GM23338 (cell line): ENCODE measurements at regions not wholly inside any gene's neighbourhood (a gene's known extent, or its start where the extent isn't known, plus 50 kb on each side); places are given as distances from the start of the nearest gene placed in this dataset.

Source experiments
- ATAC-seq: fragments of 200-7000 bp; cut with Tn5 transposase; 3 replicates; pipeline ENCODE4 v1.9.1; 2020
- DNase-seq: peaks from one replicate; pipeline ENCODE4 v3.0.0-alpha.2; 2015; ENCODE audit warnings: low spot score
- H2AFZ ChIP-seq: fragments of 200-600 bp; sonication (generic); 2 replicates; pipeline ENCODE4 v1.8.0; 2016; ENCODE audit warnings: antibody characterized with exemption, mild to moderate bottlenecking, moderate library complexity
- H3F3A ChIP-seq: fragments of 200-600 bp; sonication (generic); replicated peaks from 2 replicates; pipeline ENCODE4 v1.8.0; 2017; ENCODE audit warnings: antibody characterized with exemption, mixed run types, low read depth
- H3K27ac ChIP-seq: fragments of 200-600 bp; sonication (generic); 2 replicates; pipeline ENCODE4 v1.6.1; 2016; ENCODE audit warnings: low read depth
- H3K27me3 ChIP-seq: fragments of 200-600 bp; sonication (generic); 2 replicates; pipeline ENCODE4 v1.8.0; 2016; ENCODE audit warnings: mild to moderate bottlenecking, mixed run types, moderate library complexity; ENCODE audit not compliant: insufficient read depth
- H3K36me3 ChIP-seq: fragments of 200-600 bp; sonication (generic); 2 replicates; pipeline ENCODE4 v1.8.0; 2016; ENCODE audit warnings: mild to moderate bottlenecking; ENCODE audit not compliant: insufficient read depth
- H3K4me1 ChIP-seq: fragments of 200-600 bp; sonication (generic); 2 replicates; pipeline ENCODE4 v1.8.0; 2016; ENCODE audit warnings: mild to moderate bottlenecking, moderate library complexity; ENCODE audit not compliant: insufficient read depth
- H3K4me2 ChIP-seq: fragments of 200-600 bp; sonication (generic); 2 replicates; pipeline ENCODE4 v1.7.1; 2017; ENCODE audit warnings: mixed run types
- H3K4me3 ChIP-seq: fragments of 200-600 bp; sonication (generic); 2 replicates; pipeline ENCODE4 v1.6.1; 2016; ENCODE audit warnings: mixed run types
- H3K79me2 ChIP-seq: fragments of 200-600 bp; sonication (generic); replicated peaks from 2 replicates; pipeline ENCODE4 v1.8.0; 2017; ENCODE audit warnings: mild to moderate bottlenecking; ENCODE audit not compliant: insufficient read depth
- H3K9me2 ChIP-seq: fragments of 200-600 bp; sonication (generic); 2 replicates; pipeline ENCODE4 v1.8.0; 2017; ENCODE audit not compliant: insufficient read depth
- H4K20me1 ChIP-seq: fragments of 200-600 bp; sonication (generic); replicated peaks from 2 replicates; pipeline ENCODE4 v1.8.0; 2017; ENCODE audit warnings: mild to moderate bottlenecking; ENCODE audit not compliant: insufficient read depth
- H3K27ac Mint-ChIP-seq: 2 replicates; pipeline ENCODE4 v1.8.0; 2020; ENCODE audit warnings: inconsistent platforms, mild to moderate bottlenecking, moderate library complexity, mixed read lengths
- H3K27me3 Mint-ChIP-seq: 3 replicates; pipeline ENCODE4 v1.8.0; 2022; ENCODE audit warnings: low read depth, mild to moderate bottlenecking, moderate library complexity, mixed read lengths, inconsistent platforms; ENCODE audit not compliant: insufficient read depth, poor library complexity
- H3K36me3 Mint-ChIP-seq: 3 replicates; pipeline ENCODE4 v1.8.0; 2021; ENCODE audit warnings: low read depth, mild to moderate bottlenecking, inconsistent platforms, moderate library complexity, mixed read lengths
- H3K4me1 Mint-ChIP-seq: 3 replicates; pipeline ENCODE4 v1.8.0; 2020; ENCODE audit warnings: mild to moderate bottlenecking, inconsistent platforms, mixed read lengths
- H3K4me3 Mint-ChIP-seq: 3 replicates; pipeline ENCODE4 v1.8.0; 2021; ENCODE audit warnings: moderate library complexity, mild to moderate bottlenecking, inconsistent platforms, mixed read lengths
- H3K9me3 Mint-ChIP-seq: 3 replicates; pipeline ENCODE4 v1.8.0; 2020; ENCODE audit warnings: moderate library complexity, mild to moderate bottlenecking, inconsistent platforms, mixed read lengths
- CREB1 ChIP-seq: fragments of 250-450 bp; sonication (Bioruptor Pico); IDR thresholded peaks from 2 replicates; pipeline ENCODE4 v1.5.0; 2020; ENCODE audit warnings: low read depth, mild to moderate bottlenecking, moderate library complexity
- ETS1 ChIP-seq: IDR thresholded peaks from 2 replicates; pipeline ENCODE4 v1.6.1; 2016; ENCODE audit warnings: antibody characterized with exemption
- NANOG ChIP-seq: IDR thresholded peaks from 2 replicates; pipeline ENCODE4 v1.6.1; 2016; ENCODE audit warnings: antibody characterized with exemption, borderline replicate concordance
- POLR2AphosphoS5 ChIP-seq: IDR thresholded peaks from 2 replicates; pipeline ENCODE4 v1.6.1; 2016; ENCODE audit warnings: antibody characterized with exemption, low read depth
- STAT1 ChIP-seq: IDR thresholded peaks from one replicate; pipeline ENCODE4 v1.6.1; 2016; ENCODE audit warnings: antibody characterized with exemption; ENCODE audit not compliant: unreplicated experiment
- ZNF114 ChIP-seq: fragments of 250-450 bp; sonication (Bioruptor Pico); IDR thresholded peaks from 2 replicates; pipeline ENCODE4 v1.5.0; 2020; ENCODE audit warnings: mild to moderate bottlenecking, moderate library complexity
- ZNF331 ChIP-seq: fragments of 250-450 bp; sonication (Bioruptor Pico); IDR thresholded peaks from 2 replicates; pipeline ENCODE4 v1.5.0; 2020; ENCODE audit warnings: low read depth, mild to moderate bottlenecking, moderate library complexity
- ZNF462 ChIP-seq: fragments of 250-450 bp; sonication (Bioruptor Pico); IDR thresholded peaks from 2 replicates; pipeline ENCODE4 v1.5.0; 2020; ENCODE audit warnings: mild to moderate bottlenecking, moderate library complexity
- TF ChIP-seq, protein P1 (sequence below): IDR thresholded peaks from one replicate; pipeline ENCODE4 v1.6.1; 2018; ENCODE audit warnings: antibody characterized with exemption; ENCODE audit not compliant: unreplicated experiment

DNA sequence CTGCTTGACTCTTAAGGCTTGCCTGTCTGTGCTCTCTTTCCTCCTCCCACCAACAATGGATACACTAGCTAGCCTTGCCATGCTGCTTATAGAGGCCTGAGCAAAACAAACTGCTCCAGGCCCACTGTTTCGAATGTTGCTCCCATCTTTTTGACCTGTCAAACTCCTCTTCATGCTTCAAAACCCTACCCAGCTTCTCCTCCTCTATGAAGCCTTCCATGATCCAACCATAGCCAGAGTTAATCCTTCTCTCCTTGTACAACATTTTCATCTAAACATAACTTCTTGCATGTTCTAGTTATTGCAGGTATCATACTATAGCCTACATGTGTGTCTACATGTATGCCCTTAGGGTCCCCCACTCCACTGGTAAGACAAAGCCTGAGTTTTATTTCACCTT lies 426.7 kb upstream of the MGMT start (continued):
- TF ChIP-seq ZNF331 (CRISPR knock-in tag) (no peak), CREB1 (CRISPR knock-in tag) (no peak), POLR2AphosphoS5 (no peak)
- TF ChIP-seq, protein P1, sequence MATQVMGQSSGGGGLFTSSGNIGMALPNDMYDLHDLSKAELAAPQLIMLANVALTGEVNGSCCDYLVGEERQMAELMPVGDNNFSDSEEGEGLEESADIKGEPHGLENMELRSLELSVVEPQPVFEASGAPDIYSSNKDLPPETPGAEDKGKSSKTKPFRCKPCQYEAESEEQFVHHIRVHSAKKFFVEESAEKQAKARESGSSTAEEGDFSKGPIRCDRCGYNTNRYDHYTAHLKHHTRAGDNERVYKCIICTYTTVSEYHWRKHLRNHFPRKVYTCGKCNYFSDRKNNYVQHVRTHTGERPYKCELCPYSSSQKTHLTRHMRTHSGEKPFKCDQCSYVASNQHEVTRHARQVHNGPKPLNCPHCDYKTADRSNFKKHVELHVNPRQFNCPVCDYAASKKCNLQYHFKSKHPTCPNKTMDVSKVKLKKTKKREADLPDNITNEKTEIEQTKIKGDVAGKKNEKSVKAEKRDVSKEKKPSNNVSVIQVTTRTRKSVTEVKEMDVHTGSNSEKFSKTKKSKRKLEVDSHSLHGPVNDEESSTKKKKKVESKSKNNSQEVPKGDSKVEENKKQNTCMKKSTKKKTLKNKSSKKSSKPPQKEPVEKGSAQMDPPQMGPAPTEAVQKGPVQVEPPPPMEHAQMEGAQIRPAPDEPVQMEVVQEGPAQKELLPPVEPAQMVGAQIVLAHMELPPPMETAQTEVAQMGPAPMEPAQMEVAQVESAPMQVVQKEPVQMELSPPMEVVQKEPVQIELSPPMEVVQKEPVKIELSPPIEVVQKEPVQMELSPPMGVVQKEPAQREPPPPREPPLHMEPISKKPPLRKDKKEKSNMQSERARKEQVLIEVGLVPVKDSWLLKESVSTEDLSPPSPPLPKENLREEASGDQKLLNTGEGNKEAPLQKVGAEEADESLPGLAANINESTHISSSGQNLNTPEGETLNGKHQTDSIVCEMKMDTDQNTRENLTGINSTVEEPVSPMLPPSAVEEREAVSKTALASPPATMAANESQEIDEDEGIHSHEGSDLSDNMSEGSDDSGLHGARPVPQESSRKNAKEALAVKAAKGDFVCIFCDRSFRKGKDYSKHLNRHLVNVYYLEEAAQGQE = no peak

DNA sequence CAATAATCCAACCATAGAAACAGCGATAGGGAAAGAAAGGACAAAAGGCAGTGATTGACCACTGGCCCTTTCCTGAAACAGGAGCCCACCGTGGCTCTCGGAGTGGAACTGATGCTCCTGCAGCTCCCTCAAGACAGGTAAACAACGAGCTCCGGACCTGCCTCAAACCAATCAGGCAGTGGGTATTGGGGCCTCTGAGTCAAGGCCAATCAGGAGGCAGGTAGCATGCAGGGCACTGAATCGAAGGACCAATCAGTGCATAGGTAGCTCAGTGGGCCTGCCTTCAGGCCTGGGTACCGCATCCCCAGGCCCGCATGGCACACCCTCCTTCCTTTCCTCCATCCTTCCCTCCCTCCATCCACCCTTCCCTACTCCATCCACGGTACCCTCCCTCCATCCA lies 425.1 kb upstream of the MGMT start:
- no peaks in the 10 kb centered on the region for H3F3A ChIP-seq
- no peaks in the 10 kb centered on the region for H4K20me1 ChIP-seq
- no peaks in the 10 kb centered on the region for H3K9me2 ChIP-seq
- ATAC-seq (no peak), DNase-seq (no peak)
- peaks cover 14% of the 10 kb centered on the region for H3K4me1 ChIP-seq
- Mint-ChIP-seq H3K4me1 (peaks cover 35% of the 10 kb centered on the region), H3K36me3 (no peaks in the 10 kb centered on the region), H3K27ac (no peak overlapping the region), H3K27me3 (no peaks in the 10 kb centered on the region), H3K9me3 (no peaks in the 10 kb centered on the region), H3K4me3 (no peak overlapping the region)
- H3K27ac ChIP-seq = no peak overlapping the region
- TF ChIP-seq STAT1 = no peak
- H3K79me2 ChIP-seq = no peaks in the 10 kb centered on the region
- no peaks in the 10 kb centered on the region for H3K27me3 ChIP-seq
- no peak overlapping the region for H3K4me2 ChIP-seq
- H3K36me3 ChIP-seq = no peaks in the 10 kb centered on the region
- H3K4me3 ChIP-seq = no peak overlapping the region
- no peak overlapping the region; the same call in 1 of the 2 replicates for H2AFZ ChIP-seq

DNA sequence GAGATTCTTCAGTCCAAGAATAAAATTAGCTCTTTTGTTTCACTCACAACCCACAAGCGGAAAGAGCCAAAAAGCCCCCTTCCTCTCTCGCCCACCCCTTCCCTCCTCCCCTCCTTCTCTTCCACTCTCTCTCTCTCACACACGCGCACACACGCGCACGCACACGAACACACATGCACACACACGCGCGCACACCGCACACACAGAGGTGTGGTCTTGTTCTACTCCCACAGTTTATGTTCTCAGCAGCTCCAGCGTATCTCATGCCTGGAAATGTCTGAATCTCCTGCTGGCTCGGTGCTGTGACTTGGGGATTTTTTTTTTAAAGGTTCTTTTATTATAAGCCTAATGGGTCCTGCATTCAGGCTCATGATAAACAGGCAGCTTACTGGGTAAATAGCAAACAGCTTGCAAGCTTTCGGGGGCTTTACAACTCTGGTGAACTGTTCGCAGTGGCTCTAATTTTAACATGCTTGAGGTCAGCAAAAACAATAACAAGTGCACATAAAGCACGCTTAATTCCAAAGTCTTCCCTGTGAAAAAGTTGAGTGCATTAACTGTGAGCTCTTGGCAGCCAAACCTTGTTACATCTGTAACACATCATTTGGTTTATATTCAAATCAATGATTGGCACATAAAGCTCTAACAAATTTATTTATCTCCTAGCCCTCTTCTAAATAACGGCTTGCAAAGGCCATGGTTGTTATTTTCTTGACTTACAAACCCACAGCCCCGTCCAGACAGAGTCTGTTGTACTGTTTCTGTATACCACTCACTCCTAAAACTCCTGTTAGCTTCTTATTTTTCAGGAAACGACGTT lies 424.1 kb upstream of the MGMT start:
- Histone ChIP-seq H3K9me2 (no peaks in the 10 kb centered on the region), H3K36me3 (no peaks in the 10 kb centered on the region), H4K20me1 (no peaks in the 10 kb centered on the region), H3K4me2 (no peak overlapping the region), H3F3A (no peaks in the 10 kb centered on the region), H3K27me3 (no peaks in the 10 kb centered on the region), H3K4me1 (peaks cover 14% of the 10 kb centered on the region), H3K27ac (no peak overlapping the region), H3K4me3 (no peak overlapping the region), H2AFZ (no peak overlapping the region; the same call in 1 of the 2 replicates), H3K79me2 (no peaks in the 10 kb centered on the region)
- Mint-ChIP-seq H3K27me3 (peaks cover 2% of the 10 kb centered on the region), H3K4me3 (no peak overlapping the region), H3K9me3 (no peaks in the 10 kb centered on the region), H3K36me3 (no peaks in the 10 kb centered on the region), H3K4me1 (peaks cover 35% of the 10 kb centered on the region), H3K27ac (no peak overlapping the region)
- ATAC-seq = no peak
- DNase-seq = no peak
- TF ChIP-seq ZNF462 (CRISPR knock-in tag) (no peak), ZNF114 (CRISPR knock-in tag) (no peak), ETS1 (no peak), NANOG (no peak)
